ENCODE measurements at regions not wholly inside any gene's neighbourhood (a gene's known extent, or its start where the extent isn't known, plus 50 kb on each side); places are given as distances from the start of the nearest gene placed in this dataset.
"Not testable (repeated sequence)": the region's sequence is repeated elsewhere in the genome, so short reads cannot be mapped to it uniquely, and the experiment has no call there.

DNA sequence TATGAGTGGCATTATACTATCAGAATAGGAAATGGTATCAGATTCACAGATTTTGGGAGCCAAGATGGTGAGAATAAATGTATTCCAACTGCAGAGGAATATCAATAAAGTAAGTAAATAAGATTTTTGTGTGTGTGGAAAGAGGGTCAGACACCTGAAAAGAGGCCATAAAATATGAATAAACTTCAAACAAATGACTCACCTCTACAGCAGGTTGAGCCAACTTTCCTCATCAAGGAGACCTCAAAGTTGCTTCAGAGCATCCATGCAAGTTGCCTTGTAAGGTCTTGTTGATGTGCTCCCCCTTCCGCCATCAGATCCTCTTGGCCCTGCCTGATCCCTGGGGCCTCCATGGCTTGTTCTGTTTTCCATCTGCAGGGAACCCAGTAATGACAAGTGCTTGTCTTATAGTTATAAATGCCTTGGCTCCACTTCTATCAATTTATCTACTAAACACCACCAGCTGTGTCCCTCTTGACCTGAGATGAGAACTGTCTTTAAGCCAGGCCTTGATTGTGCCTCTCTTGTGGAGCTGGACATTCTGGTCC lies 775.6 kb downstream of the LTN1 start:
- DNase-seq, result no peak

DNA sequence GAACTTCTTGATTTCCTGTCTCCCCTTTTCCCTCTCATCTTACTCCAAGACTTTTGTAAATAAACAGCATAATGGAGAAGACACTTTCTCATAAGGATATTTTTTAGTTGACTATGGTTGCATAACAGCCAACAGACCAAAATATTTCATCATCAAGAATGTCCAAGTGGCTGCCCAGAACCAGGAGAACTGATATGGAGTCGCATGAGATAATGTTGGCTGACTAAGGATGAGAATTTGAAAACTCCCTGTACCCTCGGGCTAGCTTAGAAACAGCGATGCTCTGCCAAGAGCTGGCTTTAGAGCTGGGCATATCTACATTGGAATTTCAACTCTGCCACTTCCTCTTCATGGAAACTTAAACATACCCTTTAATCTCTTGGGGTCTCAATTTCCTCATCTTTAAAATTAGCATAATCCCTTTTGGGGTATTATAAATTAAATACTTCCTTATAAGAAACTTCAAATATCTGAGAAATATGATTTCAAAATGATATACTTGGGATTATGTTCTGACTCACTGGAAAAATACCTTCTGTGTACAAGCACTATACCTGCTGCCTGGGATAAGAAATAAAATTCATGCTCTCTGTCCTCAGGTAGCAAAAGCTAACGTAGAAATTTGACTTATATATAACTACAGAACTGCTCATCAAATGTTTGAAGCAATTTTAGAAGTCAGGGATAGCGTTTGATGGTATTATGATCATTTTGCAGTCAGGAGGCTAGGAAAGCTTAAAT lies 777.3 kb downstream of the LTN1 start:
- DNase-seq, result no peak

GRCh38 chr21:28214786-28215185 lies 777.9 kb downstream of the LTN1 start:
- no peak for DNase-seq

GRCh38 chr21:28213261-28213660 lies 779.4 kb downstream of the LTN1 start:
- DNase-seq, result no peak

GRCh38 chr21:28212061-28212460 lies 780.6 kb downstream of the LTN1 start:
- no peak for DNase-seq

GRCh38 chr21:28207436-28208173 lies 785.1 kb downstream of the LTN1 start:
- DNase-seq, result no peak

DNA sequence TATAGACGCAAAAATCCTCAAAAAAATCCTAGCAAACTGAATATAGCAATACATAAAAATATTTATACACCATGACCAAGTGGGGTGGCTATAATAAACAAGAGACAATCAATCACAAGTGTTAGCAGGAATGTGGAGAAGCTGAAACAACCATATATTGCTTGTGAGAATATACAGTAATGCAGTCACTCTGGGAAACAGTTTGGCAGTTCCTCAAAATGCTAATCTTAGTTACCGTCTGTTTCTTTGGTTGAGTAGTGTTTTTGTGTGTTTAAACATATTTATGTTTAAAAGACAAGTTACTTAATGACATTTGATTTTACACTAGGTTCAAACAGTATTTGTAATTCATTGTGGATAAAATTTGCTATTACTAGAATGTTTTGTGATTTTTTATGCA lies 792.0 kb downstream of the LTN1 start:
- DNase-seq, result no peak

DNA sequence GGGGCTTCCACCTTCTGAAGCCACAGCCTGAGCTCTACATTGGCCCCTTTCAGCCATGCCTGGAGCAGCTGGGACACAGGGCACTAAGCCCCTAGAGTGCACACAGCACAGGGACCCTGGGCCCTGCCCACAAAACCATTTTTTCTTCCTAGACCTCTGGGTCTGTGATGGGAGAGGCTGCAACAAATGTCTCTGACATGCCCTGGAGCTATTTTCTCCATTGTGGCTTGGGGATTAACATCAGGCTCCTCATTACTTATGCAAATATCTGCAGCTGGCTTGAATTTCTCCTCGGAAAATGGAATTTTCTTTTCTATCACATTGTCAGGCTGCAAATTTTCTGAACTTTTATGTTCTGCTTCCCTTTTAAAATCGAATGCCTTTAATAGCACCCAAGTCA lies 795.7 kb downstream of the LTN1 start:
- DNase-seq, result no peak

DNA sequence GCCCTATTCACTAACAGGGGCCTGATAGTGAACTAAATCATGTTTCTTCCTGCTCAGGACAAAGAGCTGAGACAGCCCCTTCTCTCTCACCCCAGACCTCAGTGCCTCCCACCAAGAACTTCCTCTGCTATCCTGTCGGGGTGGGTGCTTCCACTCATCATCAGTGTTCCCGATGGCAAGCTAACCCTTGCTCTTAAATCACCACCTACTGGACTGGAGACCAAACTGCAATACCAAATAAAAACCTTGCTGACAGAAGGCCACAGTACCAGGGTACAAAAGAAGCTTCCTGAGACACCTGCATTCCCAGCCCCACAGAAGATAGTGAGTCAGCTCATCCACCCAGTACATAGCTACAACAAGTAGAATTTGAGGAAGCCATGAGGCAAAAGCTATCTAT lies 799.5 kb downstream of the LTN1 start:
- DNase-seq, result no peak

- no peak for DNase-seq
These were observed 806.1 kb downstream of the LTN1 start for GRCh38 chr21:28186604-28187003.

DNA sequence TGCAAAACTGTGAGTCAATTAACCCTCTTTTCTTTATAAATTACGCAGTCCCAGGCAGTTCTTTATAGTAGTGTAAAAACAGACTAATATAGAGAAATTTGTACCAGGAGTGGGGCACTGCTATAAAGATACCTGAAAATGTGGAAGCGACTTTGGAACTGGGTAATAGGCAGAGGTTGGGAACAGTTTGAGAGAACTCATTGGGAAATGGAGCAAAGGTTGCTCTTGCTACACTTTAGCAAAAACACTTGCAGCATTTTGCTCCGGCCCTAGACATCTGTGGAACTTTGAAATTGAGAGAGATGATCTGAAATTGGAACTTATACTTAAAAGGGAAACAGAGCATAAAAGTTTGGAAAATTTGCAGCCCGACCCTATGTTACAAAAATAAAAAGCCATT lies 810.9 kb downstream of the LTN1 start:
- no peak for DNase-seq

DNA sequence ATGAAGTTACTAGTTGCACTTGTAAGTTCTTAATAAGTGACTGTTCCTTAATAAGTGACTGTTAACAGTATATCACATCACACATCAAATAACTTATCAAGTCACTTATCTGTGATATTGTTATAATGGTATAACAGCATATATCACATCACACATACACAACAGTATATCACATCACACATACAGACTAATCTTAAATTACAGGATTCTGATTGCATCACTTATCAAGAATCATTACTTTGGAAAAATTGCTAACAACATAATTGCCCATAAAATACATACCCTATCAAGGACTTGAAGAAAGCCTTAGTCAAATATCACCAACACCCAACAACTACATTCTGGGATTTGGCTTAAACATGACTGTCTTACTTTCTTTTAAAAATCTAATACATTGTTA lies 813.5 kb downstream of the LTN1 start:
- DNase-seq, result no peak

DNA sequence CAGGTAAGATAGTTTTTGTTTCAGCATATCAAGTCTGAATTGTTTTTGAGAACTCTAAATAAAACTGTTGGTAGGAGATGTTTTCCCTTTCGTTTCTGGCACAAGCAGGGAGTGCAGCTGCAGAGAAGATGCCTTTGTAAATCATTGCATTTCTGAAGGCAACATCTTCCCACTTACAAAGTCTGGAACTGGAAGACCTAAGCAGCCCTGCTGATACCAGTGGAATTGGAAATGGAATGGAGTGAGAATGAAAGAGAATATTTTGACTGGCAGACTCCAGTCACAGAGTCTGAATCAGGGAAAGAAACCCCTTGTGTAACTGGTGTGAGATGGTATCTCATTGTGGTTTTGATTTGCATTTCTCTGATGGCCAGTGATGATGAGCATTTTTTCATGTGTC lies 815.6 kb downstream of the LTN1 start:
- DNase-seq, result no peak

DNA sequence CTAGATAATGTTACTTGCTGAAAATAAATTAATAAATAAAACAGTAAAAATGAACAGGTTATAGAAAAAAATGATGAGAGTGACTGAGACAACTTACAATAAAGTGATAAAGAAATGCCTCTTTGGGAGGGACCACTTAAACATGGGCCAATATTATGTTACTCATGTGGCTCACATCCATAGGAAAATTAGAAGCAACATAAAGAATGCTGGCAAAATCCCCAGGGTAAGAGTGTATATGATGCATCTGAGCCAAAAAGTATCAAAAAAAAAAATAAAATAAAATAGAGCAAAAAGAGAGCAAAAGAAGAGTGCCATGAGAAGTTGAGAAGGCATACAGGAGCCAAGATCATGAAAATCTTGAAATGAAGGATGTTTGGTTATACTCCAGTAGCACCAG lies 818.0 kb downstream of the LTN1 start:
- no peak for DNase-seq

GRCh38 chr21:28174006-28174405 lies 818.7 kb downstream of the LTN1 start:
- DNase-seq, result no peak

- no peak for DNase-seq
These were observed 820.3 kb downstream of the LTN1 start for GRCh38 chr21:28172376-28172775.

- no peak for DNase-seq
These were observed 825.3 kb downstream of the LTN1 start for GRCh38 chr21:28167366-28167765.

DNA sequence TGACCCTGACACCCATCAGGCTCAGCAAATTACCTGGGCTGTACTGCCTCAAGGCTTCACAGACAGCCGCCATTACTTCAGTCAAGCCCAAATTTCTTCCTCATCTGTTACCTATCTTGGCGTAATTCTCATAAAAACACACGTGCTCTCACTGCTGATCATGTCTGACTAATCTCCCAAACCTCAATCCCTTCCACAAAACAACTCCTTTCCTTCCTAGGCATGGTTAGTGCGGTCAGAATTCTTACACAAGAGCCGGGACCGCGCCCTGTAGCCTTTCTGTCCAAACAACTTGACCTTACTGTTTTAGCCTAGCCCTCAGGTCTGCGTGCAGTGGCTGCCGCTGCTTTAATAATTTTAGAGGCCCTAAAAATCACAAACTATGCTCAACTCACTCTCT lies 828.2 kb downstream of the LTN1 start:
- DNase-seq, result not testable (repeated sequence)

DNA sequence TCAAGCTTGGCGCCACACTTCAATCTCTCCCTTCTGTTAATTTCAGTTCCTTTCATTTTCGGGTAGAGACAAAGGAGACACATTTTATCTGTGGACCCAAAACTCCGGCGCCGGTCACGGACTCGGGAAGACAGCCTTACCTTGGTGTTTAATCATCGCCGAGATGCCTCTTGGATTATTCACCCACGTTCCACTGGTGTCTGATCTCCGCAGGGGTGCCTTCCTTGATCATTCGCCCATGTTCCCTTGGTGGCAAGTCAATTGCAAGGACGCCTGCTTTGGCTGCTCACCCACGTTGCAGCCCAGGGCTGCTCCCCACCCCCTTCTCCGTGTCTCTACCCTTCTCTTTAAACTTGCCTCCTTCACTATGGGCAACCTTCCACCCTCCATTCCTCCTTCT lies 830.6 kb downstream of the LTN1 start:
- not testable (repeated sequence) for DNase-seq

DNA sequence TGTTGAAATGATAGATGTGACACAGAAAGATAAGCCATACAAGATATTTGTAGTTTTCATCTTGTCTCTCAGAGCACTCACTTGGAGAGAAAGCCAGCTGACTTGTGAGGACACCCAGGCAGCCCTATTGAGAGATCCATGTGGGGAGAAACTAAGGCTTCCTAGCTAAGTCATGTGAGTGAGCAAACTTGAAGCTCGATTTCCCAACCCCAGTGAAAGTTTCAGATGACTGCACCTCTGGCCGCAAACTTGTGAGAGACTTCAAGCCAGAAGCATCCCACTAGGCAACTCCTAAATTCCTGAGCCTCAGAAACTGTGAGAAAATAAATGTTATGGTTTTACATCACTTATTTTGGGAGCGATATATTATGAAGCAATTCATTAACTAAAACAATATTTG lies 832.3 kb downstream of the LTN1 start:
- DNase-seq, result no peak

DNA sequence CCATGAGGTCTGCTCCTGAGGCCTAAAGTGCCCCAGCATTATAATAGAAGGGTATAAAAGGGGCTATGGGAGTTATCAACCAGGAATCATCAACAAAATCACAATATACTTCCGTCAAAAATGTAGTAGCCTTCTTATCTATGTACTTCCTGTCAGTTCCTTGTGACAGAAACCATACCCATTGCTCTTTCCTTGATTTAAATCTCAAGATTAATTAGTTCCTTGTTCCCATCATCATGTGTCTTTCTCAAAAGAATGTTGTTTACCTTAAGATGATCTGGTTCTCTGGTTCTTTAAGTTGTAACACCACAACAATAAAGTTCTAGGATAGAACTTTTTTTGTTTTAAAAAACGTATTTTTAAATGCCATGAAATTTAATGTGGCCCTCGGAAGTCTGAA lies 833.3 kb downstream of the LTN1 start:
- no peak for DNase-seq

DNA sequence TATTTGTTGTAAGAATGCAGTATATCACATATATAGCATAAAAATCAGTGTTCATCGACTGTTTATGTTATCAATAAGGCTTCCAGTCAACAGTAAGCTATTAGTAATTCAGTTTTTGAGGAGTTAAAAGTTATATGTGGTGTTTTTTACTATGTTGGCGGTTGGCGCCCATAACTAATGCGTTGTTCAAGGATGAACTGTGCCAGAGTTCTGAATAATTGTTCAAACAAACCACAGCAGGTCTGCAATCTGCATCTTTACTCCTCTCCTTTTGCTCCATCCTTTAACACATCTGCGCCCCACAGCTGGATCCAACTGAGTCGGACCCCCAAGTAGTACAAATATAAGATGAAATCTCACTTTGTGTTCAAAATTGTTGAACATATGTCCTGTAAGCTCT lies 836.1 kb downstream of the LTN1 start:
- no peak for DNase-seq

- DNase-seq, result no peak
These were observed 838.6 kb downstream of the LTN1 start for GRCh38 chr21:28154121-28154520.

DNA sequence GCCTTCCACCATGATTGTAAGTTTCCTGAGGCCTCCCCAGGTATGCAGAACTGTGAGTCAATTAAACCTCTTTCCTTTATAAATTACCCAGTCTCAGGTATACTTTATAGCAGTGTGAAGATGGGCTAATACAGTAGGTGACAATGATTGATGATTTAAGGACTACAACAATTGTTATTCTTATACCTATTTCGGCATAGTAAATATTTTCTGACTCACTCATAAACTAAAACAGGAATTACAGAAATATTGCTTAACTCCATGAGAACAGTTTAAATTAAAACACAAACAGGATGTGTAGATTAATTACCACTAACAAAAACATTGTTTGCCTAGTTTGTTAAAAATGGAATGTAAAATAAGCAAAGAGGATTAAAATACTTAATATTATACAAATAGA lies 839.9 kb downstream of the LTN1 start:
- no peak for DNase-seq
